ENCODE measurements at regions not wholly inside any gene's neighbourhood (a gene's known extent, or its start where the extent isn't known, plus 50 kb on each side); places are given as distances from the start of the nearest gene placed in this dataset.
A peak's percentile ranks its signal among the peaks of the same experiment; 100 is the strongest.
"Not testable (repeated sequence)": the region's sequence is repeated elsewhere in the genome, so short reads cannot be mapped to it uniquely, and the experiment has no call there.

DNA sequence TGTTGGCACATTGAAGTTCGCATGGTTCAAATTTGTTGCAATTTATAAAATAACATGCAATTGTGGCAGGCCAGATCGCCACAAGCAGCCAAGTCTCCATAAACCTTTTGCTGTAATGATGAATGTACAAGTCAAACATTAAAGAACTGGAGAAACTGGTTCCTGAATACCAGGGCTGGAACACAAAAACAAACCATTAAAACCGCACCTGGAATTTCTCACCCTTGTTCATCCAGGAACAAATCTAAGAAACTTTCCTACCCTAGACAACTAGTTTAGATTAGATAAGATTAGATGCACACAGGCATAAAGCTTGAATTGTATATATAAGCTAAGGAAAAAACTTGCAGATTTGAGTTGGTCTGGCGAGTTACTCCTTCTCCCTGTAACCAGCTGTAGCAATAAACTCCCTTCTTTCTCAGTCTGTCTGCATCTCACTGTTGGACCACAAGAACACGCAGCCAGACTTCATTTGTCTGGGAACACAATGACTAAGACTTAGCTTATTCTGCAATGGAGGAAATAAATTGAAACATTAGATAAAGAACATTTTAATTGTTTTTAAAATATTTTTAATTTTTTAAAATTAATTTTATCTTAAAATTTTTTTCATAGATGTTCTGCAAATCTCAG lies 1835.5 kb upstream of the LRRTM1 start:
- no peak for DNase-seq

DNA sequence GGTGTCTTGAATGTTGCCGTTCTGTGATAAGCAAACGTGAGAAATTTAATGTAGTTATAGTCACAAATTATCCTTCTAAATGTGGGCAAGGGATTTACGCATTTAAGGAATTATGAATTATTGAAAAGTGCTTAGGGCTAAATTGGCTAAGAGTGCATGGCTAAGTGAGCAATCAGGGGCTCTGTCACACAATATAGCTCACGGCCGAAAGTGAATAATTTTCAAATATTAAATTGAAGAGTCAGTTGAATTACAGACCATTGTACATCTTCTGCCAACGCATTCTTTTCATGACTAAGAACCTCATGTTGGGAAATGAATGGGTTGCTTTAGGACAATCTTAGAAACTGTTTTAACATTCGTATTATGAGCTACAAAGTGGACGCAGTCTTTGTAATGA lies 1832.9 kb upstream of the LRRTM1 start:
- DNase-seq = no peak

DNA sequence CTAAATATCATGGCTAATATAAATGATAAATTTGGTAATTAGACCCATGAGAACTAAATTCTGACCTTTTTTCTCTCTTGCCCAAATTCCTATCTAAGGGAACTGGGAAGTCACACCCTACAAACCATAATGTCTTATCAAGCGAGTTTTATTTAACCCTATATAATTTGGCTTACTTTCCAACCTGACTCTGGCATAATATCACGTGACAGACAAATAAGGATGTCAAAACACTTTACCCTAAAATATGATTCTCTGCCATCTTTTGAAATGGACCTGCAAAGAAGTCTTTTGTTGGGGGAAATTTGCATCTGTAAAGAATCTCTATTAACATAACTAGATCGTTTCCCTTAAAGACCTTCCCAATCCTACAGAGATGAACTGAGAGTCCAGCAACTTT lies 1823.5 kb upstream of the LRRTM1 start:
- DNase-seq = no peak

DNA sequence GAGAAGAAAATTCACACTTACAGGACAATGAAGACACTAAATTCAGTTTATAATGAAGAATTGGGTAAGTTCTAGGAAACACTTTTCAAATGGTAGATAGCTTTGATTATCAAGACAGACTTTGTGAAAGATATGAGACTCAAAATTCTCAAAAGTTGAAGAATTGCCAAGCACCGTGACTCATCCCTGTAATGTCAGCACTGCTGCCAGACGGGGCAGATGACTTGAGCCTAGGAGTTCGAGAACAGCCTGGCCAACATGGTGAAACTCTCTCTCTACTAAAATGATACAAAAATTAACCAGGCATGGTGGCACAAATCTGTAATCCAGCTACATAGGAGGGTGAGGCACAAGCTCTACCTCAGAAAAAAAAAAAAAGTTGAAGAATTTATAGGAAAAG lies 1820.1 kb upstream of the LRRTM1 start:
- no peak for DNase-seq

DNA sequence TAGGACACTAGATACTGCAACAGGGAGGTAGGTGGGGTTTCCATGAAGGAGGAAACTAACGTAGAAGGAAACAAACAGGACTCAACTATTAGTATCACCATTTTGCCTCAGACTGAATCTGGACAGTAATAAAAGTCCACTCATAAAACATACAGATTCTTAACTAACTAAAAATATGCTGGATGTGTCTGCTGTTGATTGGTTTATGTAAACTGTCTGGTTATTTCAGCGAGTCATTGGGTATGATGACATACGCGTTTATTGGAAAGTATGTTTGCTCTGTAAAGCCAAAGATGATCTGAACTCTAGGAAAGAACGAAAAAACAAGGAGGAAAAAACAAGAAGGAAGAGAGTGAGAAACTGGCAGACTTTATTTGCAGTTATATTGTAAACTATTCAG lies 1816.1 kb upstream of the LRRTM1 start:
- no peak for DNase-seq

DNA sequence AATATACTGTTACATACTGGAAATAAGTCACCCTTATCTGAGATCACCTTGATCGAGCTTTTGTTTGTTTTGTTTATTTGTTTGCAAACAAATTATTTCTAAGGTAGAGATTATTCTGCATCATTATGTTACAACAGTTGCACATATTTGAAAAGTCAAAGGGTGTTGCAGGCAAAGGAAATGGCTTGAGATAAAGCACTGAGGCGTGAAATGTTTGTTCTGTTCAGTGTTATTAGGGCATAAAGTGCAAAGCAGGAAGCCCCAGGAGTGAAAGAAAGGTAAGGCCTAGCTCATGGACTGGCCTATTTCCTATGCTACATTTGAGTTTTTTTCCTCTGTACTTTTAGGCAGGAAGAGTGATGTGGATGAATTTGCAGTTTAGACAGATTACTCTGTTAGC lies 1815.6 kb upstream of the LRRTM1 start:
- DNase-seq = no peak

DNA sequence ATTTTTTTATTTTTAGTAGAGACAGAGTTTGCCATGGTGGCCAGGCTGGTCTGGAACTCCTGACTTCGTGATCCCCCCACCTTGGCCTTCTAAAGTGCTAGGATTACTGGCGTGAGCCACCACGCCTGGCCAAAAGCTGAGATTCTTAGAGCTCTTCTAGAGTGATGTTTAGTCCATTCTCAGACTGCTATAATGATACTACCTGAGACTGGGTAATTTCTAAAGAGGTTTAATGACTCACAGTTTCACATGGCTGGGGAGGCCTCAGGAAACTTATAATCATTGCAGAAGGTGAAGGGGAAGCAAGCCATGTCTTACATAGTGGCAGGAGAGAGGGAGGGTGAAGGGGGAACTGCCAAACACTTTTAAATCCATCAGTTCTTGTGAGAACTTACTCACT lies 1804.9 kb upstream of the LRRTM1 start:
- DNase-seq = no peak

DNA sequence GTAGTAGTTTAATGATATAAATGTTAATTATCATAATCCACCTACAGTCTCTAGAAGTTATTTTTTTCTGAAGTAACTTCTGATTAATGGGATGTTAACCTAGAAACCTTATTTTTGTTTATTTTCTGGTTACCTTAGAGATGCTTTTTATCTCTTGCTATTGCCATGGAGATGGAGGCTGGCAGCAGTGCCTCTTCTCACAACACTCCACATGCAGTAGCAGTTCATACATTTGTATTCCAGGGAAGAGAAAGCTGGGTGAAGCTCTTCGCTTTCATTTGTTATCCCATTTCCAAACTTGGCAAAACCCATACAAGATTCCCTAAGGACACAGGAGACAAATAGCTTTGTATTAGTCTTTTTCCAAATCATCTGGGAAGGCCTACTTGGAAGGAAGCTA lies 1794.1 kb upstream of the LRRTM1 start:
- peak in 4 of 51 donors; percentile 2 to 13 (median 5) for DNase-seq

DNA sequence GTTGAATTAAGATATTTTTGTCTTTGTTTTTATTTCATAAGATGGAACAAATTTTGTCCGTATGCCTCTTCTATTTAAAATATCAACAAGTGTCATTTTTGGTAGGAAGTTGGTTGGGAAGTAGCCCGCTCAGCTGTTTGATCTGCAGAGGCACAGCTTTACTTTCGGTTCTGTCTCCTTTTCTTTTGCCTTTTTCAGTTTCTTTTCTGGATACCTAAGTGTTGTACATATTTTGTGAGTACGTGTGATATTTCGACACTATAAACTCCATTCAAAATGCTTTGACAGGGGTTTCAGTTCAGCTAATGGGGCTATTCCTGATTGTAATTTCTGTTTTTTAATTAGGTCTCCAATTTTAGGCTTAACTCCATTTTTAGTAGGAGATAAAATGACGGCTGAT lies 1785.0 kb upstream of the LRRTM1 start:
- DNase-seq = no peak

DNA sequence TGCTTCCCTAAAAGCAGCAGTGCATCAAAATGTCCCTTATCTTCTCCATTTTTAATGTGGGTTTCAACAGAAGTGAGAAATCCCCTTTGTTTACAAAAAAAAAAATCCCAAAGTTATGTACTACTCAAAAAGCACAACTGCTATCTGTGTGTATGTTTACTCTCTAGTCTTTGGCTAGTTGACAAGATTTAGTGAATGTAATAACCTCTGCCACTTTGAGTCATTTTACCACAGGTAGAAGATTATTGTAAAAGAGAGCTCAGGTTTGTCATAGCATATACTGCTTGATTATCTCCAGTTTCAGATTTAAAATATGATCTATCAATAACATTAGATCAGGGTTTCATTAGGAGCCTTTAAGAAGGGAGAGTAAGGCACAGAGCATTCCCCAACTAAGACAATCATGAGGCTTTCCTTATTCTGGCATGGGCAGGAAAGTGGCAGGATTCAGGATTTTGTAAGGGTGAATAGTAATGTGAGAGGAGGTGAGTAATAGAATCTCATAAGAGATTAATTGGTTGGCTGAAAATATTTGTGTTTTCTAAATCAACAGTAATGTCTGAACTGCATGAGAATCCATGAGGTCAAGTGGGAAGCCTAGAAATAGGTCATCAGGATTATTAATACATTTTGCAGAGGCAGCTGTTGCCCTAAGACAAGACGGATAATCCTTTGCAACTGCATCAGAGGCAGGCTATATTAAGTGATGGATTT lies 1780.3 kb upstream of the LRRTM1 start:
- no peak for DNase-seq

DNA sequence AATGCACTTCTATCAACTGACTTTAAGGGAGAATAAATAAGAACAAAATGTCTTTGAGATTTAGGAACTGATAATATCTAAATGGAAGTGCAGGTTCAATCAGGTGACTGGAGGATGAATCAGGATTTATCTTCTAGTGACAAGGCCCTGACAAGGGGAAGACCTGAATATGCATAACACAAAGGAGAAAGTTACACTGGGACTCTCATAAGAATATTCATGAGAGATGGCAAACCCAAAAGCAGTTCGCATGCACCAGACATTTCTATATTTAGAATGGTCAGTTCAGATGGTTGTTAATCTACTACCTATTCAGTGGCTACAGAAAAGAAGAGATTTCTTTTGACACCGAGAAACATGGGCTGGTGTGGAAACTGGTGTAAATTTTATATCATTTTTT lies 1771.3 kb upstream of the LRRTM1 start:
- DNase-seq = no peak

DNA sequence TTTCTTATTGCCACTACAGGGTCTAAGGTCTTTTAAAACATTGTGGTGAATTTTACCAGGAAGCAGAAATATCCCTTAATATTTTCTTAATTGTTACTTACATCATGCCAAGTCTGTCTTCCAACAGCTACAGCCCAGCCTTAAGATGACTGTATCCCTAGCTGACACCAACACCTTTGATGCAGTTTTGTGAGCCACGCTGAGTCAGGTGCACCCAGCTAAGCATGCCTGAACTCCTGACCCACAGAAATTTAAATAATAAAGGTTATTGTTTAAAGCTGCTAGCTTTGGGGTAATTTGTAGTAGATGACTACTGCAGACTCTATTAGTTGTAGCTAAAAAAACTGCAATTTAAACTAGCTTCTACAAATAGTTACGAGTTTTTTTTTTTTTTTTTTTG lies 1757.9 kb upstream of the LRRTM1 start:
- DNase-seq = no peak

DNA sequence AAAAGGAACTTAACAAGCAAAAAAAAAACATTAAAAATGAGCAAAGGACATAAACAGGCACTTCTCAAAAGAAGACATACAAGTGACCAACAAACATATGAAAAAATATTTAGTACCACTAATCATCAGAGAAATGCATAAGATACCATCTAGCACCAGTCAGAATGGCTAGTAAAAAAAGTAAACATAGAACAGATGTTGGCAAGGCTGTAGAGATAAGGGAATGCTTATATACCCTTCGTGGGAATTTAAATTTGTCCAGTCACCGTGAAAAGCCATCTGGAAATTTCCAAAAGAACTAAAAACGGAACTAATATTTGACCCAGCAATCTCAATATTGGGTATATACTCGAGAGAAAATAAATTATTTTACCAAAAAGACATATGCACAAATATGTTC lies 1751.3 kb upstream of the LRRTM1 start:
- no peak for DNase-seq

DNA sequence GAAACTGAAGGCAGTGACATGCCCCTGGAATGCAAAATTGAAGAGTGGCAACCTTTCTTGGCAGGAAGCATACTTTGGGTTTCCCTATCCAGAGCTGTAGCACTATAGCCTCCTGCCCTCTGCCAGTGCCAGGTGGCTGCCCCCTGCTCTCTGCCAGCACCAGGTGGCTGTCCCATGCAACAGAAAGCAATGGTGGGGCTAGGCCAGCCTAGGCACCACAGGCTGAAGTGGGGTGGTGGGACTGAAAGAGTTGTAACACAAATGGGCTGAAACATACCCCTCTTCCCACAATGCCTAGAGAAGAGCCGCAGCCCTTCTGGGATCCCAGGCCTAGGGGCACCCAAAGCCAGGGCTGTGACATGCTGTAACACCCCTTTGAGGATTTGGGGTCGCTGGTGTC lies 1739.3 kb upstream of the LRRTM1 start:
- DNase-seq = no peak

DNA sequence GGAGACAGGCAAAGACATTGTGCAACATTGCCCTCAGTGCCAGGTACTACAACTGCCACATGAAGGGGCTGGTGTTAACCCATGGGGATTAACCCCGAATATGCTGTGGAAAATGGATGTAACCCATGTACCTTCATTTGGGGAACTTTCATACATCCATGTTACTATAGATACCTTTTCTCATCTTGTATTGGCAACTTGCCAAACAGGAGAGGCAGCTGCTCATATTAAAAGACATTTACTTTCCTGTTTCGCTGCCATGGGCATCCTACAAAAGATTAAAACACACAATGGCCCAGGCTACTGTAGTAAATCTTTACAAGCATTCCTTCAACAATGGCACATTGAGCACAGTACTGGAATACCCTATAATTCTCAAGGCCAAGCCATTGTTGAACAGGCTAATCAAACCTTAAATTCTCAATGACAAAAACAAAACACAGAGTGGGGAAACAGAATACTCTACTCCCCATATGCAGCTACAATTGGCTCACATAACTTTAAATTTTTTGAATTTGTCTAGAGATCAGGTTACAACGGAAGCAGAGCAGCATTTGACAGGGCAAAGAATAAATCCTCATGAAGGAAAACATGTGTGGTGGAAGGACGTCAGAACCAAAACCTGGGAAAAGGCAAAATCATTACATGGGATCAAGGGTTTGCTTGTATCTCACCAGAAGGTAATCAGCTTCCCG lies 1723.5 kb upstream of the LRRTM1 start:
- DNase-seq = no peak

DNA sequence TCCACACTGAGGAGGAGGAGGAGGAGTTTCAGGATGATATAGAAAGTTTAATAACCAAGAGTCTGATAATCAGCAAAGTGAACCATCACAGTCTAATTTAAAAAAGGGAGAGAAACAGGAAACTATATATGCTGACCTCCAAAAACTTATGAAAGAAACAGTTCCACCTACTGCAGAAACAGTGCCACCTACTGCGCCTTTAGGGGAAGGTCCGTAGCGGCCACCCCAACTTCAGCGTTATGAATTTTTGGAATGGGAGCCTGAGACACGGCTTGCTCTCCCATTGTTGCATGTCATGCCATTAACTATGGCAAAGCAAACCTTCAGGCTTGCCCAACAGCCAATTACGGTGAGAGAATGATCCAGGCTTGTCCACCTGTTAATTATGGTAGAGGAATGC lies 1719.2 kb upstream of the LRRTM1 start:
- DNase-seq = no peak

DNA sequence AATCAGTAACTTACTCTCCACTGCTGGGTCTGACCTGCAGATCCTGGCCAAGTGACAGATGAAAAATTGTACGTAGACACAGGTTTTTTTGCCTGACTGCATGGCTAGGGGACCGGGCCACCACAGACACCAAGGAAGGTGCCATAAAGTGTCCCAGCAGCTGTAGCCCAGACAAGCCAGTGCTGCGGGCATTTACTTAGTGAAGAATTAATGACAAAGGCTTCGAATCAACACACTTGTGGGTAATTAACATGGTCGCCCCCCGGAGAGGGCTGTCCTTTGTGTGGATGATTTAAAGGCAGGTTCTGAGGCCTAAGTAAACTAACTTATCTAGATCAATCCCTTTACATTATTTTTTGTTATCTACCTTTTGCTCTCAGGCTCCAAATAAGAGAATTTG lies 1709.1 kb upstream of the LRRTM1 start:
- no peak for DNase-seq

DNA sequence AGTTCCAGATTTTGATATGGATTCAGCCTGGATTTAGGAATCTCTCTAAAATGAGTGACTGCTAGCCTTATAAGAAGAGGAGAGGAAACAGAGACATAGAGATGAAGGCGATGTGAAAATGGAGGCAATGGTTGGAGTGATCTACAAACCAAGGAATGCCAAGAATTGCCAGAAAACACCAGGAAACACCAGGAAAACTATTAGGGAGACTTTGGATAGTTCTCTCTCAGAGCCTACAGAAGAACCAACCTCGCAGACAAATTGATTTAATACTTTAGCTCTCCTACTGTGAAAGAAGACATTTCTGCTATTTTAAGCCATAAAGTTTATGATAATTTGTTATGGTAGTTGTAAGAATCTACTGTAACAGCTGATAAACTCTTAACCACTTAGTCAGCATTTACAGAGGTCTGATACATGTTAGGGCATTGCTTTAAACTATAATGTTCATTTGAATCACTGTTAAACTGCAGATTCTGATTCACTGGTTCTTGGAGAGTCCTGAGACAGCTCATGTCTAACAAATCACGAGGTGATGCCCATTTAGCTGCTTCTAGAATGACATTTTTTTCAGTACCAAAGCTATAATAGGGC lies 1702.6 kb upstream of the LRRTM1 start:
- no peak for DNase-seq

DNA sequence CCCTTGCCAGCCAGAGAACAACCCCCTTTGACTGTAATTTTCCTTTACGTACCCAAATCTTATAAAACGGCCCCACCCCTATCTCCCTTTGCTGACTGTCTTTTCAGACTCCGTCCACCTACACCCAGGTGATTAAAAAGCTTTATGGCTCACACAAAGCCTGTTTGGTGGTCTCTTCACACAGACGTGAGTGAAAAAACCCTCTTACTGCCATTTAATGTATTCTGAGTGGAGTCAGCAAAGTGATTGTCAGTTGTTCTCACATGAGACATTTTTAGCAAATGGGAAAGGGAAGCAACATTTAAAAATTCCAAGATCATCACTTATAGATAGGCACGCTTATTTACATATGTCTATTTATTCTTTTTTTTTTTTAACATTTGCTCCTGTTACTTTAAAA lies 1701.3 kb upstream of the LRRTM1 start:
- DNase-seq = not testable (repeated sequence)

DNA sequence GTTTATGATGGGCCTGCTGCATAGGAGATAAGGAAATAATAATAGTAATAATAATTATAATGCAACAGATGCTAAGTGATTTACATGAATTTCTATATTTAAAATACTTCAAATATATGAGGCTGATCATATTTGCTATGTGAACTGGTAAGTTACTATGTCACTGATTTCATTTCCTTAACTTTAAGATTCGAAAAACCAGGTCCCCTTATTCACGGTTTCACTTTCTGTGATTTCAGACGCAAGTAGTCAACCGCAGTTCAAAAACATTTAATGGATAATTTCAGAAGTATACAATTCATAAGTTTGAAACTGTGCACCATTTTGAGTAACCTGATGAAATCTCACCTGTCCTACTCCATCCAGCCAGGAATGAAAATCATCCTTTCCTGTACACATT lies 1697.1 kb upstream of the LRRTM1 start:
- DNase-seq = no peak

DNA sequence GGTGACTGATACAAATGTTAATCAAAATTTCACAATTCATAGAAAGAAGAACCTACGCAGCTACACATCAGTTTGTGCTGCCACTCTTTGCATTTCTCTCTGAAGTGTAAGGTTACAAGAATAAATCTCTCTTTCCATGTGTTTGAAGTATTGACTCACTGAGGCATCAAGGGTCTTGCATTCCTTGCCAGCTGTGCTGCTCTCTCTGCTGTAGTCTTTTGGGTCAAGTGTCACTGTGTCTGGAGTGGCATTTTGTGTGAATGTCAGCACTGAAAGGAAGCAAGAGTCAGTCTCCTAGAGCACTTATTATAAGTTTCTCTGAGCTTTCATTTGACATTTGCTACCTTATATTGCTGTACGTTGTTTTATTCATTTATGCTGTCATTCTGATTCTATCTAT lies 1696.1 kb upstream of the LRRTM1 start:
- DNase-seq = no peak

DNA sequence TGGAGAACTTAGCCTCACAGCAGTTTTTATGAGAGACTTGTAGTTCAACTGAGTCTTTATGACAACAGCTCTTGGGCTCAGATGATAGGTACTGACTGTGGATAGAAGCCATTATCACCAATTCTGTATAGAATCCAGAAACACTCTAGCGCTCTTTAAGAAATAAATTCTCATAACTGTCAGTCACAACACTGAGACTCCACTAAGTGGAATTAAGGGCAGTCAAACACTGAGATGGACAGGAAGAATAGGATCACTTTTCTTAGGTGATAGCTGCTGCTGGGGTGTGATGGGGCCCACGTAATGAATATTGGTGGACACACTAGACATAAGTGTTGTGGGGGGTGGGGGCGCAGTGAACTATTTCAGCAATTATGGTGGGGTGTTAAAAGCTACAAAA lies 1691.8 kb upstream of the LRRTM1 start:
- DNase-seq = no peak

DNA sequence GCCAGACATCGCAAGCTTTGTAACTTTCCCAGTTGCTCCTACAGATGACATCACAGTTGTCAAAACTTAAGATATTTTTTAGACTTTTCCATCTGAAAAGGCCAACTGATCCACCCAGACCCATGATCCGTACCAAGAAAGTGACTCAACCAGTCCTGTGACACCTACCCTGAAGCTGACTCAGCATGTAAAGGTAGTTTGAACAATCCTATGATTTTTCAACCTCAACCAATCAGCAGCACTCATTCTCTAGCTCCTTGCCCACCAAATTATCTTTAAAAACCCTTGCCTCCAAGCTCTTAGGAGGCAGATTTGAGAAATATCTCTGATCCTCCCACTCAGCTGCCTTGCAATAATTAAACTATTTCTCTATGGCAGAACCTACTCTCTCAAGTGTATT lies 1686.7 kb upstream of the LRRTM1 start:
- no peak for DNase-seq

Data from hypothalamus (tissue), 51 donors.